GM12872 (cell line): ENCODE measurements at regions not wholly inside any gene's neighbourhood (a gene's known extent, or its start where the extent isn't known, plus 50 kb on each side); places are given as distances from the start of the nearest gene placed in this dataset.

Experiments used
- CTCF ChIP-seq: IDR thresholded peaks from 3 replicates; pipeline ENCODE4 v1.5.1; 2011; ENCODE audit warnings: low read depth, mild to moderate bottlenecking, low read length, moderate library complexity; ENCODE audit not compliant: insufficient read depth

GRCh38 chr6:156674197-156674596, 103.0 kb upstream of the ARID1B start:
- TF ChIP-seq CTCF = no peak

- TF ChIP-seq CTCF = no peak
Observed at GRCh38 chr6:156662025-156662445, 115.1 kb upstream of the ARID1B start.

- TF ChIP-seq CTCF = no peak
Observed at GRCh38 chr6:156660389-156660788, 116.8 kb upstream of the ARID1B start.

GRCh38 chr6:156659822-156660198, 117.4 kb upstream of the ARID1B start:
- TF ChIP-seq CTCF = no peak

GRCh38 chr6:156658966-156659821, 118.0 kb upstream of the ARID1B start:
- no peak for TF ChIP-seq CTCF

- no peak for TF ChIP-seq CTCF
Observed at GRCh38 chr6:156658186-156658965, 118.8 kb upstream of the ARID1B start.

- no peak for TF ChIP-seq CTCF
Observed at GRCh38 chr6:156657296-156657695, 119.9 kb upstream of the ARID1B start.
